ENCODE measurements at regions not wholly inside any gene's neighbourhood (a gene's known extent, or its start where the extent isn't known, plus 50 kb on each side); places are given as distances from the start of the nearest gene placed in this dataset.
"Not testable (repeated sequence)": the region's sequence is repeated elsewhere in the genome, so short reads cannot be mapped to it uniquely, and the experiment has no call there.

DNA sequence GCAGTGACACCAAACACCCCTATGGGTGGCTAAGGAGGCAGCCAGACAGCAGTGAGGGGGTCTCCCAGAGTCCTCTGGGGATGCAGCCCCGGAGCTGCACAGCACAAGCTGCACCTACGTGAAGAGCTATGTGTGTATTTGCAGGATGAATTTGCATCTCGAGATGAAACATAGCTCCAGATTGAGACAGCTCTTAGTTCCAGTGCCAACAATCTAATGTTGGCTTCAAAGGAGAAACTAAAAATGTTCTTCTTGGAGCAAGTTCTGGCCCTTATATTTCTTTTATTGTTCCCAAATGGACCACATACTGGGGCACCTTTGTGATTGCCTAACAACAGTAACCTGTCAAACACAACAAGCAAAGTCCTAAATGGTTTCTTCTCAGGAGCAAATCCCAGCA, 233.9 kb downstream of the SLC4A3 start:
- H3K36me3 ChIP-seq, result no peaks in the 10 kb centered on the region
- no peak overlapping the region for H3K4me3 ChIP-seq
- no peaks in the 10 kb centered on the region for H3K9me3 ChIP-seq (replicated peaks)
- H3K4me1 ChIP-seq, result no peaks in the 10 kb centered on the region
- no peak for DNase-seq
- no peak for TF ChIP-seq CTCF (IDR thresholded peaks at IDR 0.05; ENCODE audit: borderline replicate concordance)
- peaks cover 4% of the 10 kb centered on the region for H3K27me3 ChIP-seq (ENCODE audit: low read depth)
- intact Hi-C loops (cut with micrococcal nuclease), result no loop called here
- no peak overlapping the region for H3K27ac ChIP-seq (replicated peaks)

- intact Hi-C loops (cut with micrococcal nuclease), result no loop called here
- TF ChIP-seq CTCF (IDR thresholded peaks at IDR 0.05; ENCODE audit: borderline replicate concordance), result no peak
- Histone ChIP-seq H3K9me3 (replicated peaks) (no peaks in the 10 kb centered on the region), H3K27me3 (ENCODE audit: low read depth) (peaks cover 4% of the 10 kb centered on the region), H3K27ac (replicated peaks) (no peak overlapping the region), H3K36me3 (no peaks in the 10 kb centered on the region), H3K4me1 (no peaks in the 10 kb centered on the region), H3K4me3 (no peak overlapping the region)
- no peak for DNase-seq
Measured at GRCh38 chr2:219864154-219864553, 236.7 kb downstream of the SLC4A3 start.

GRCh38 chr2:219868635-219869034, 241.2 kb downstream of the SLC4A3 start:
- no peak for TF ChIP-seq CTCF (IDR thresholded peaks at IDR 0.05; ENCODE audit: borderline replicate concordance)
- H3K9me3 ChIP-seq (replicated peaks), result no peaks in the 10 kb centered on the region
- H3K36me3 ChIP-seq, result no peaks in the 10 kb centered on the region
- H3K27ac ChIP-seq (replicated peaks), result no peak overlapping the region
- H3K4me1 ChIP-seq, result no peaks in the 10 kb centered on the region
- no peak for DNase-seq
- H3K27me3 ChIP-seq (ENCODE audit: low read depth), result peaks cover 7% of the 10 kb centered on the region
- intact Hi-C loops (cut with micrococcal nuclease), result no loop called here
- no peak overlapping the region for H3K4me3 ChIP-seq

DNA sequence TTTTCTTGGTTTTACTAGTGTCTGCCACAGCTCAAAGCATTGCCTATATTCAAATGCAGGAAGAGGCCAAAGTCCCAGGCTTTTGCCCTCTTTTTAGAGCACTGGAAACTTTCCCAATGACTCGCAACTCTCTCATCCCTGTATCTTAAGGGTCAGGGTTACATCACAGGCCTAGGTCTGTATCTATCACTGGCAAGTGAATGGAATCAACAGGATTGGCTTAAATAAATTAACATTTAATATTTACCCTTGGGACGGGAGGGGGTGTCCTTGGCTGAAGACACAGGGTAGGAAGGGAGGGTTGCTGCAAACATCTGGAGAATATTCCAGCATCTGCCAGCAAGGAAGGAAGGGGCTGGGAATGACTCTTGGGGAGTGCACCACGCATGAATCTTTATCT, 242.6 kb downstream of the SLC4A3 start:
- TF ChIP-seq CTCF (IDR thresholded peaks at IDR 0.05; ENCODE audit: borderline replicate concordance), result no peak
- no peaks in the 10 kb centered on the region for H3K36me3 ChIP-seq
- no peak overlapping the region for H3K27ac ChIP-seq (replicated peaks)
- DNase-seq, result no peak
- intact Hi-C loops (cut with micrococcal nuclease), result no loop called here
- peaks cover 7% of the 10 kb centered on the region for H3K27me3 ChIP-seq (ENCODE audit: low read depth)
- H3K4me3 ChIP-seq, result no peak overlapping the region
- no peaks in the 10 kb centered on the region for H3K9me3 ChIP-seq (replicated peaks)
- H3K4me1 ChIP-seq, result no peaks in the 10 kb centered on the region

- no peaks in the 10 kb centered on the region for H3K4me1 ChIP-seq
- no peak for TF ChIP-seq CTCF (IDR thresholded peaks at IDR 0.05; ENCODE audit: borderline replicate concordance)
- no peaks in the 10 kb centered on the region for H3K36me3 ChIP-seq
- peaks cover 7% of the 10 kb centered on the region for H3K27me3 ChIP-seq (ENCODE audit: low read depth)
- no peak overlapping the region for H3K4me3 ChIP-seq
- H3K9me3 ChIP-seq (replicated peaks), result no peaks in the 10 kb centered on the region
- intact Hi-C loops (cut with micrococcal nuclease), result no loop called here
- no peak for DNase-seq
- no peak overlapping the region for H3K27ac ChIP-seq (replicated peaks)
Measured at GRCh38 chr2:219871351-219871750, 243.9 kb downstream of the SLC4A3 start.

DNA sequence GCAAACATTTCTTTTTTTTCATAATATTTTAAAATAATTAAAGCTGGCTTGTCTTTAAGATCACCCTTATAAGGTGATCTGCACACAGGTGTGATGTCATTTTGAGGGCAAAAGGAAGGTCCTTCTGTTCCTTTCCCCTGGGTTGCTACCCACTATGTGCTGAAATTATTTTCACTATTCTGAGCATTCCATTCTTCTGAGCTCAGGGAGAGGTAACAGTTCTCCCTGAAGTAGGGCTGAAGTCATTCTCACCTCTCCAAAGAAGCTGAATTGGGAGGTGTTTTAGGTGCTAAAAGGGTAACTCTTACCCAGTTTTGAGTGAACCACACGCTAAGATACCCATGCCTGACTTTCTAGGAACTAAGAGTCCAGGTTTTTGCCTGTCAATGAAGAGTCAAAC, 247.6 kb downstream of the SLC4A3 start:
- no peak overlapping the region for H3K4me3 ChIP-seq
- TF ChIP-seq CTCF (IDR thresholded peaks at IDR 0.05; ENCODE audit: borderline replicate concordance), result no peak
- no peaks in the 10 kb centered on the region for H3K36me3 ChIP-seq
- DNase-seq, result no peak
- H3K27ac ChIP-seq (replicated peaks), result no peak overlapping the region
- H3K27me3 ChIP-seq (ENCODE audit: low read depth), result peaks cover 13% of the 10 kb centered on the region
- no peaks in the 10 kb centered on the region for H3K4me1 ChIP-seq
- no peaks in the 10 kb centered on the region for H3K9me3 ChIP-seq (replicated peaks)
- intact Hi-C loops (cut with micrococcal nuclease), result no loop called here

- H3K4me3 ChIP-seq; H3K27ac ChIP-seq (replicated peaks); DNase-seq; H3K9me3 ChIP-seq (replicated peaks); H3K4me1 ChIP-seq; H3K36me3 ChIP-seq; intact Hi-C loops (cut with micrococcal nuclease): not testable (repeated sequence)
- peaks cover 13% of the 10 kb centered on the region for H3K27me3 ChIP-seq (ENCODE audit: low read depth)
Measured at GRCh38 chr2:219875986-219876385, 248.6 kb downstream of the SLC4A3 start.
